ENCODE measurements at regions not wholly inside any gene's neighbourhood (a gene's known extent, or its start where the extent isn't known, plus 50 kb on each side); places are given as distances from the start of the nearest gene placed in this dataset.

- H2AFZ ChIP-seq (ENCODE audit: low read length), result no peak overlapping the region
- H3K9me3 ChIP-seq (replicated peaks; ENCODE audit: insufficient read depth, low read length), result no peaks in the 10 kb centered on the region
- no peaks in the 10 kb centered on the region for H4K20me1 ChIP-seq (ENCODE audit: insufficient read depth, low read length)
- no peak for TF ChIP-seq EZH2 (optimal IDR thresholded peaks at IDR 0.05; ENCODE audit: low read depth, low read length)
- no peak for TF ChIP-seq EZH2phosphoT487 (IDR thresholded peaks at IDR 0.05; ENCODE audit: low read length)
- H3K27me3 ChIP-seq (replicated peaks; ENCODE audit: insufficient read depth, low read length), result no peaks in the 10 kb centered on the region
- H3K79me2 ChIP-seq (ENCODE audit: low read length), result no peaks in the 10 kb centered on the region
- no peaks in the 10 kb centered on the region for H3K4me1 ChIP-seq (ENCODE audit: low read length)
- H3K9ac ChIP-seq (ENCODE audit: low read length), result no peak overlapping the region
- no peak overlapping the region for H3K27ac ChIP-seq (ENCODE audit: low read length)
- H3K36me3 ChIP-seq (replicated peaks; ENCODE audit: insufficient read depth, low read length), result no peaks in the 10 kb centered on the region
- H3F3A ChIP-seq (ENCODE audit: insufficient read depth, low read length), result no peaks in the 10 kb centered on the region
- H3K4me3 ChIP-seq (ENCODE audit: low read length), result no peak overlapping the region
- DNase-seq, result no peak
- no peak overlapping the region for H3K4me2 ChIP-seq (ENCODE audit: low read depth, low read length)
- no peaks in the 10 kb centered on the region for H3K9me2 ChIP-seq (replicated peaks; ENCODE audit: insufficient read depth, low read length)
Observed at GRCh38 chr1:222004034-222004433, 262.1 kb upstream of the DUSP10 start.

GRCh38 chr1:222002503-222002902 lies 260.6 kb upstream of the DUSP10 start:
- Histone ChIP-seq H3K27me3 (replicated peaks; ENCODE audit: insufficient read depth, low read length) (no peaks in the 10 kb centered on the region), H3F3A (ENCODE audit: insufficient read depth, low read length) (no peaks in the 10 kb centered on the region), H3K9ac (ENCODE audit: low read length) (no peak overlapping the region), H3K9me2 (replicated peaks; ENCODE audit: insufficient read depth, low read length) (no peaks in the 10 kb centered on the region), H3K4me2 (ENCODE audit: low read depth, low read length) (no peak overlapping the region), H4K20me1 (ENCODE audit: insufficient read depth, low read length) (no peaks in the 10 kb centered on the region), H3K9me3 (replicated peaks; ENCODE audit: insufficient read depth, low read length) (no peaks in the 10 kb centered on the region), H3K36me3 (replicated peaks; ENCODE audit: insufficient read depth, low read length) (no peaks in the 10 kb centered on the region), H3K27ac (ENCODE audit: low read length) (no peak overlapping the region), H2AFZ (ENCODE audit: low read length) (no peak overlapping the region), H3K79me2 (ENCODE audit: low read length) (no peaks in the 10 kb centered on the region), H3K4me1 (ENCODE audit: low read length) (no peaks in the 10 kb centered on the region), H3K4me3 (ENCODE audit: low read length) (no peak overlapping the region)
- TF ChIP-seq CTCF (IDR thresholded peaks at IDR 0.05; ENCODE audit: low read length) (no peak), EZH2 (optimal IDR thresholded peaks at IDR 0.05; ENCODE audit: low read depth, low read length) (no peak), EZH2phosphoT487 (IDR thresholded peaks at IDR 0.05; ENCODE audit: low read length) (no peak)
- no peak for DNase-seq

- H3K4me1 ChIP-seq (ENCODE audit: low read length), result no peaks in the 10 kb centered on the region
- DNase-seq, result no peak
- H2AFZ ChIP-seq (ENCODE audit: low read length), result no peak overlapping the region
- H3K9me2 ChIP-seq (replicated peaks; ENCODE audit: insufficient read depth, low read length), result no peaks in the 10 kb centered on the region
- H4K20me1 ChIP-seq (ENCODE audit: insufficient read depth, low read length), result no peaks in the 10 kb centered on the region
- no peaks in the 10 kb centered on the region for H3K9me3 ChIP-seq (replicated peaks; ENCODE audit: insufficient read depth, low read length)
- no peaks in the 10 kb centered on the region for H3F3A ChIP-seq (ENCODE audit: insufficient read depth, low read length)
- H3K27ac ChIP-seq (ENCODE audit: low read length), result no peak overlapping the region
- TF ChIP-seq EZH2 (optimal IDR thresholded peaks at IDR 0.05; ENCODE audit: low read depth, low read length) (no peak), EZH2phosphoT487 (IDR thresholded peaks at IDR 0.05; ENCODE audit: low read length) (no peak), CTCF (IDR thresholded peaks at IDR 0.05; ENCODE audit: low read length) (no peak)
- H3K4me2 ChIP-seq (ENCODE audit: low read depth, low read length), result no peak overlapping the region
- H3K79me2 ChIP-seq (ENCODE audit: low read length), result no peaks in the 10 kb centered on the region
- no peaks in the 10 kb centered on the region for H3K27me3 ChIP-seq (replicated peaks; ENCODE audit: insufficient read depth, low read length)
- H3K9ac ChIP-seq (ENCODE audit: low read length), result no peak overlapping the region
- H3K4me3 ChIP-seq (ENCODE audit: low read length), result no peak overlapping the region
- H3K36me3 ChIP-seq (replicated peaks; ENCODE audit: insufficient read depth, low read length), result no peaks in the 10 kb centered on the region
Observed at GRCh38 chr1:222000131-222000530, 258.2 kb upstream of the DUSP10 start.

- Histone ChIP-seq H4K20me1 (ENCODE audit: insufficient read depth, low read length) (no peaks in the 10 kb centered on the region), H3K4me3 (ENCODE audit: low read length) (no peak overlapping the region), H3K9ac (ENCODE audit: low read length) (no peak overlapping the region), H3K4me2 (ENCODE audit: low read depth, low read length) (no peak overlapping the region), H3K4me1 (ENCODE audit: low read length) (no peaks in the 10 kb centered on the region), H3K9me2 (replicated peaks; ENCODE audit: insufficient read depth, low read length) (no peaks in the 10 kb centered on the region), H3F3A (ENCODE audit: insufficient read depth, low read length) (no peaks in the 10 kb centered on the region), H3K79me2 (ENCODE audit: low read length) (no peaks in the 10 kb centered on the region), H3K27me3 (replicated peaks; ENCODE audit: insufficient read depth, low read length) (no peaks in the 10 kb centered on the region), H3K9me3 (replicated peaks; ENCODE audit: insufficient read depth, low read length) (no peaks in the 10 kb centered on the region), H2AFZ (ENCODE audit: low read length) (no peak overlapping the region), H3K36me3 (replicated peaks; ENCODE audit: insufficient read depth, low read length) (no peaks in the 10 kb centered on the region), H3K27ac (ENCODE audit: low read length) (no peak overlapping the region)
- no peak for DNase-seq
- TF ChIP-seq EZH2 (optimal IDR thresholded peaks at IDR 0.05; ENCODE audit: low read depth, low read length) (no peak), EZH2phosphoT487 (IDR thresholded peaks at IDR 0.05; ENCODE audit: low read length) (no peak), CTCF (IDR thresholded peaks at IDR 0.05; ENCODE audit: low read length) (no peak)
Observed at GRCh38 chr1:221998781-221999180, 256.9 kb upstream of the DUSP10 start.
